ENCODE measurements at regions not wholly inside any gene's neighbourhood (a gene's known extent, or its start where the extent isn't known, plus 50 kb on each side); places are given as distances from the start of the nearest gene placed in this dataset.

DNA sequence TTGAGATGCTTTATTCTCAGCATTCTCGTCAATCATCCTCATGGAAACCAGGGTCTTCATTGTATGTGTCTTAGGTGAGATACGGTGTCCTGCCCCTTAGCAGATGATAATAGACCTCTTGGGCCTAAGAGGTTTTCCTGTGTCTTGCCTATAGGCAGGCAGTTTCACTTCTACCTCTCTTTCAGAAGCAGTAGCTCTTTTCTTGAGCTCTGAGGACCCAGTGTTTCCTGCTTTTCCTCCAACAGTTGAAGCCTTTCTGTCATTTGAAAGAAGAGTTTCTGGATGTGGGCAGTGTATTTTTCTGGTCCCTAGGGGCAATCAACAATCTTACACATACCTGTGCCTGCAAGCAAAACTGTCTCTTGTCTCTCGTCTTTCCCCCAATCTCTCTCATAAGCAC lies 1550.3 kb upstream of the LRRTM3 start:
- Histone ChIP-seq H3K4me3 (no peak overlapping the region), H3K4me1 (ENCODE audit: low read depth) (no peaks in the 10 kb centered on the region), H3K36me3 (ENCODE audit: low read depth) (no peaks in the 10 kb centered on the region), H3K9me3 (no peaks in the 10 kb centered on the region)
- ATAC-seq (no peak), DNase-seq (no peak)
- intact Hi-C loops (cut with DNase I, micrococcal nuclease), result no loop called here
- TF ChIP-seq CTCF (IDR thresholded peaks at IDR 0.05), result no peak

- H3K36me3 ChIP-seq (ENCODE audit: low read depth), result no peaks in the 10 kb centered on the region
- H3K4me3 ChIP-seq, result no peak overlapping the region
- TF ChIP-seq CTCF (IDR thresholded peaks at IDR 0.05), result no peak
- DNase-seq (no peak), ATAC-seq (no peak)
- intact Hi-C loops (cut with DNase I, micrococcal nuclease), result no loop called here
- no peaks in the 10 kb centered on the region for H3K9me3 ChIP-seq
- H3K4me1 ChIP-seq (ENCODE audit: low read depth), result no peaks in the 10 kb centered on the region
Observed at GRCh38 chr10:65377687-65378086, 1548.1 kb upstream of the LRRTM3 start.

DNA sequence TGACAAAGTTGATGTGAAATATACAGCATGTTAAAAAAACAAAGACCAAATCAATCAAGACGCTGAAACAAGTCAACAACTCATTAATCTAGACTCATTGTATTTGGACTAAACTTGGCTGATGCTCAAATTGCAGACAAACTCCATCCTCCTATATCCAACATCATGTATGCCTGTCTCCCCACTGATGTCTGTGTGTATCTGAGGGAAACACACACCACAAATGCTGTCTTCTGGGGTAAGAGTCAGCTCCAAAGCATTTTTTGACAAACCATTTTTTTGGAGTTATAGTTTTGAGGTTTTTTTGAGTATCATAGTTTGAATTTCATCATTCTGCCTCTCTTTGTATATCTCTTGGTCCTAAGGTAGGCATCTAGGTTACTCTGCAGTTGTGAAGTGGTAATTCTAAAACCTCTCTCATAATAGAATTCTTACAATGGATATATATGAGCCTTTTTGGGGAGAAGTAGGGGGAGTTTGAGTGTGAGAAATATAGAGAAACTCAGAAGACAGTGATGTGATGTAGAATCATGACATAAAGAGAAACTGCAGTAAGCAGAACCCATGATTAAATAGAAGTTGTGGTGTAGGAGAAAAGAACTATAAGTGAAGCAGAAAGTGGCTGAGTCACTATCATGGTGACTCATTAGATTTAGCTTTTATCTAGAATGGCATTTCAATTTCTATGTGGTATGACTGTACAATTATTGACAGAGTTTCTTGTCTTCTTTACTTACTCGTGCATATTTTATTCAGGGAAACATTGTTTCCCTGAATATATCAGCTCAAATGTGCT lies 1531.1 kb upstream of the LRRTM3 start:
- Histone ChIP-seq H3K4me3 (no peak overlapping the region), H3K9me3 (no peaks in the 10 kb centered on the region), H3K36me3 (ENCODE audit: low read depth) (no peaks in the 10 kb centered on the region), H3K4me1 (ENCODE audit: low read depth) (no peaks in the 10 kb centered on the region)
- DNase-seq (no peak), ATAC-seq (no peak)
- intact Hi-C loops (cut with DNase I, micrococcal nuclease), result no loop called here
- no peak for TF ChIP-seq CTCF (IDR thresholded peaks at IDR 0.05)

DNA sequence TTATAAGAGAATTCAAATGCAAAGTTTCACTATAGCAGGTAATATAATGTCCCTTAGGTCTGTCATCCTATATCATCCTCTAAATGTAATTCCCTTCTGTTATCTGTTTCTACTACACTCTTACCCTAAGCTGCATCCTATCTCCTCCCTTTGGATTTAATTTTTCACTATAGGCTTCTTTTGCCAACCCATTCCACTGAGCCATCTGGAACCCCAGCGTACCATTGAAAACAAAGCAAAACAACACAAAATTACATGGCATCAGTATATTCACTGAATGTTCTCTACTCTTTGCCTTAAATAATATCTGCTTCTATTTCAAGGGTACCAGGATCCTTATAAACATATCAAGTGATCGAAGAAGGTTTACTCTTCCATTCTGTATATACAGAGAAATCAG lies 1530.2 kb upstream of the LRRTM3 start:
- Histone ChIP-seq H3K4me1 (ENCODE audit: low read depth) (no peaks in the 10 kb centered on the region), H3K9me3 (no peaks in the 10 kb centered on the region), H3K36me3 (ENCODE audit: low read depth) (no peaks in the 10 kb centered on the region), H3K4me3 (no peak overlapping the region)
- intact Hi-C loops (cut with DNase I, micrococcal nuclease), result no loop called here
- no peak for TF ChIP-seq CTCF (IDR thresholded peaks at IDR 0.05)
- no peak for DNase-seq
- ATAC-seq, result no peak

GRCh38 chr10:65396997-65397396 lies 1528.8 kb upstream of the LRRTM3 start:
- ATAC-seq, result no peak
- H3K36me3 ChIP-seq (ENCODE audit: low read depth), result no peaks in the 10 kb centered on the region
- intact Hi-C loops (cut with DNase I, micrococcal nuclease), result no loop called here
- DNase-seq, result no peak
- no peaks in the 10 kb centered on the region for H3K9me3 ChIP-seq
- no peak for TF ChIP-seq CTCF (IDR thresholded peaks at IDR 0.05)
- no peaks in the 10 kb centered on the region for H3K4me1 ChIP-seq (ENCODE audit: low read depth)
- no peak overlapping the region for H3K4me3 ChIP-seq

DNA sequence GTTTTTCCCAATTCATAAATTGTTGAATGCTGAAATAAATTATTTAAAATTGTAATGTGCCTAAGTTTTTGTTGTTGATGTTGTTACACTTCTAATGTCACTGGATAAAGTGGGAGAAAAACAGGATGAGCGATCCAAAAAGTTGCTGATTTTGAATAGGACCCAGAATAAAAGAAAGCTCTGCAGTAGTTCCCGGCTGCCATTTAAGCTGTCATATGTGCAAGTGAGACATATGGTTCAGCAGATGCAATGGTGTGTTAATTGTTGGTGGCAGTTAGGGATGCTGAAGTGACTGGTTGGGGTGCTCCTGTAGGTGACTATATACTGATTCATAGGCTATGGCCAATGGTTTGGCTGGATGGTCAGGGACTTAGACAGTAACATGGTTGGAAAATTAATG lies 1517.4 kb upstream of the LRRTM3 start:
- no peak for TF ChIP-seq CTCF (IDR thresholded peaks at IDR 0.05)
- intact Hi-C loops (cut with DNase I, micrococcal nuclease), result no loop called here
- DNase-seq (no peak), ATAC-seq (no peak)
- Histone ChIP-seq H3K4me3 (no peak overlapping the region), H3K36me3 (ENCODE audit: low read depth) (no peaks in the 10 kb centered on the region), H3K4me1 (ENCODE audit: low read depth) (no peaks in the 10 kb centered on the region), H3K9me3 (no peaks in the 10 kb centered on the region)
